Neural progenitor cell (in vitro differentiated cells): ENCODE measurements at regions not wholly inside any gene's neighbourhood (a gene's known extent, or its start where the extent isn't known, plus 50 kb on each side); places are given as distances from the start of the nearest gene placed in this dataset.
A peak's percentile ranks its signal among the peaks of the same experiment; 100 is the strongest.

Source experiments
- DNase-seq: peaks from one replicate; pipeline ENCODE4 v3.0.0-alpha.2; 2016; ENCODE audit warnings: low spot score
- H2AFZ ChIP-seq: fragments of 200-600 bp; sonication (generic); replicated peaks from 2 replicates; pipeline ENCODE4 v1.6.1; 2016; ENCODE audit warnings: antibody characterized with exemption
- H3F3A ChIP-seq: fragments of 200-600 bp; sonication (generic); 2 replicates; pipeline ENCODE4 v1.6.1; 2016; ENCODE audit warnings: antibody characterized with exemption, low read depth
- H3K27ac ChIP-seq: fragments of 200-600 bp; sonication (generic); 2 replicates; pipeline ENCODE4 v1.5.1; 2016; ENCODE audit warnings: mild to moderate bottlenecking
- H3K27me3 ChIP-seq: fragments of 200-600 bp; sonication (generic); 2 replicates; pipeline ENCODE4 v1.6.1; 2016; ENCODE audit warnings: mild to moderate bottlenecking, moderate library complexity
- H3K36me3 ChIP-seq: fragments of 200-600 bp; sonication (generic); 2 replicates; pipeline ENCODE4 v1.5.1; 2016
- H3K4me1 ChIP-seq: fragments of 200-600 bp; sonication (generic); 2 replicates; pipeline ENCODE4 v1.6.1; 2016; ENCODE audit warnings: mixed run types
- H3K4me2 ChIP-seq: fragments of 200-600 bp; sonication (generic); 2 replicates; pipeline ENCODE4 v1.6.1; 2016
- H3K4me3 ChIP-seq: fragments of 200-600 bp; sonication (generic); 2 replicates; pipeline ENCODE4 v1.5.1; 2016
- H3K79me2 ChIP-seq: fragments of 200-600 bp; sonication (generic); 2 replicates; pipeline ENCODE4 v1.6.1; 2016; ENCODE audit warnings: low read depth
- H3K9ac ChIP-seq: fragments of 200-600 bp; sonication (generic); 2 replicates; pipeline ENCODE4 v1.6.1; 2016
- H3K9me3 ChIP-seq: fragments of 200-600 bp; sonication (generic); 2 replicates; pipeline ENCODE4 v1.5.1; 2016; ENCODE audit warnings: low read depth
- H4K20me1 ChIP-seq: fragments of 200-600 bp; sonication (generic); 2 replicates; pipeline ENCODE4 v1.6.1; 2016; ENCODE audit warnings: low read depth
- H3K27ac Mint-ChIP-seq: 3 replicates; pipeline ENCODE4 v1.8.0; 2021; ENCODE audit warnings: mixed read lengths
- H3K27me3 Mint-ChIP-seq: 2 replicates; pipeline ENCODE4 v1.8.0; 2022; ENCODE audit warnings: low read depth, mild to moderate bottlenecking, inconsistent platforms, moderate library complexity, mixed read lengths; ENCODE audit not compliant: insufficient read depth
- H3K36me3 Mint-ChIP-seq: 3 replicates; pipeline ENCODE4 v1.8.0; 2021; ENCODE audit warnings: mixed read lengths
- H3K4me1 Mint-ChIP-seq: 3 replicates; pipeline ENCODE4 v1.8.0; 2021; ENCODE audit warnings: mixed read lengths
- H3K4me3 Mint-ChIP-seq: 3 replicates; pipeline ENCODE4 v1.8.0; 2021; ENCODE audit warnings: mild to moderate bottlenecking, moderate library complexity, mixed read lengths
- H3K9me3 Mint-ChIP-seq: 3 replicates; pipeline ENCODE4 v1.8.0; 2020; ENCODE audit warnings: mixed read lengths
- CTCF ChIP-seq: fragments of 200-600 bp; sonication (generic); IDR thresholded peaks from 2 replicates; pipeline ENCODE4 v1.5.1; 2017; ENCODE audit warnings: antibody characterized with exemption, mild to moderate bottlenecking
- EZH2 ChIP-seq: fragments of 200-600 bp; sonication (generic); IDR thresholded peaks from 2 replicates; pipeline ENCODE4 v1.6.1; 2017; ENCODE audit warnings: antibody characterized with exemption, mild to moderate bottlenecking, moderate library complexity
- EZH2phosphoT487 ChIP-seq: fragments of 200-600 bp; sonication (generic); IDR thresholded peaks from 2 replicates; pipeline ENCODE4 v1.6.1; 2017; ENCODE audit warnings: antibody characterized with exemption

GRCh38 chr15:96593735-96594134, 263.2 kb downstream of the NR2F2 start:
- Histone ChIP-seq H3K27ac (peak overlapping the region; percentile 19), H3K4me1 (peaks cover 58% of the 10 kb centered on the region), H3K9me3 (no peaks in the 10 kb centered on the region), H3K36me3 (no peaks in the 10 kb centered on the region), H3F3A (peaks cover 14% of the 10 kb centered on the region), H2AFZ (peak overlapping the region; percentile 78), H3K27me3 (no peaks in the 10 kb centered on the region), H3K4me3 (peak overlapping the region; percentile 34), H3K9ac (no peak overlapping the region), H3K4me2 (peak overlapping the region; percentile 76), H4K20me1 (no peaks in the 10 kb centered on the region), H3K79me2 (no peaks in the 10 kb centered on the region)
- H3K36me3 Mint-ChIP-seq, result no peaks in the 10 kb centered on the region
- no peaks in the 10 kb centered on the region for H3K9me3 Mint-ChIP-seq
- peak; percentile 70 for DNase-seq
- TF ChIP-seq CTCF (no peak), EZH2 (no peak), EZH2phosphoT487 (no peak)
- H3K4me3 Mint-ChIP-seq, result peak overlapping the region; percentile 48
- H3K27me3 Mint-ChIP-seq, result peaks cover 9% of the 10 kb centered on the region
- H3K27ac Mint-ChIP-seq, result peak overlapping the region; percentile 7
- peaks cover 16% of the 10 kb centered on the region for H3K4me1 Mint-ChIP-seq

DNA sequence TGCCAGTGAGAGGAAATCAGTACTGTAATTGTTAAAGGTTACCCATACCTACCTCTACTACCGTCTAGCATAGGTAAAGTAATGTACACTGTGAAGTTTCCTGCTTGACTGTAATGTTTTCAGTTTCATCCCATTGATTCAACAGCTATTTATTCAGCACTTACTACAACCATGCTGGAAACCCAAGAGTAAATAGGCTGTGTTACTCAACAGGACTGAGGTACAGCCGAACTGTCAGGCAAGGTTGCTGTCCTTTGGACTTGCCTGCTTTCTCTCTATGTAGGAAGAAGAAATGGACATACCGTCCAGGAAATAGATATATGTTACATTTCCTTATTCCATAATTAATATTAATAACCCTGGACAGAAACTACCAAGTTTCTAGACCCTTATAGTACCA, 265.5 kb downstream of the NR2F2 start:
- Histone ChIP-seq H3K9ac (no peak overlapping the region), H3K4me2 (no peak overlapping the region), H3K27ac (no peak overlapping the region), H3K4me1 (peaks cover 45% of the 10 kb centered on the region), H3K27me3 (no peaks in the 10 kb centered on the region), H3K9me3 (no peaks in the 10 kb centered on the region), H3F3A (peaks cover 14% of the 10 kb centered on the region), H4K20me1 (no peaks in the 10 kb centered on the region), H2AFZ (no peak overlapping the region), H3K36me3 (no peaks in the 10 kb centered on the region), H3K79me2 (no peaks in the 10 kb centered on the region), H3K4me3 (no peak overlapping the region)
- H3K4me1 Mint-ChIP-seq, result peaks cover 16% of the 10 kb centered on the region
- TF ChIP-seq EZH2phosphoT487, result no peak
- TF ChIP-seq CTCF, result no peak
- no peak for TF ChIP-seq EZH2
- DNase-seq, result no peak
- no peak overlapping the region for H3K27ac Mint-ChIP-seq
- H3K36me3 Mint-ChIP-seq, result no peaks in the 10 kb centered on the region
- peaks cover 7% of the 10 kb centered on the region for H3K27me3 Mint-ChIP-seq
- H3K9me3 Mint-ChIP-seq, result no peaks in the 10 kb centered on the region
- no peak overlapping the region for H3K4me3 Mint-ChIP-seq

DNA sequence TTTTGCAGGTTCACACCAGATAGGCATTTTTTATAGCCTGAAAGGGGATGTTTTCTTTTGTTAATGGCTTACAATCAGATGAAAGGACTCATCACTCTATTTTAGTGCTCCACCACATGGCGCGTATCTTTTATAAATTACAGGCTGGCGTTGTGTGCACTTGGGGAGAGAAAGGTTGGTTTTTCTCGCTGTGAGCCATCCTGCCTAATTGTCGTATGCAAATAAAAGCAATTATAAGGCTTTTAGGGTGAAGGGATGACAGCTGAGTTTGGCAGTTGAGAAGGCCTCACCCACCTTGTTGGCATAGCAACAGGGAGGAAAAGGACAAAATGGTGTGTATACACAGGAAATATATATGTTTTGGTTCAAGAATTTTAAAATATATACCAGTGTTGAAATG, 268.0 kb downstream of the NR2F2 start:
- Histone ChIP-seq H2AFZ (no peak overlapping the region), H3K36me3 (no peaks in the 10 kb centered on the region), H3F3A (peaks cover 14% of the 10 kb centered on the region), H3K79me2 (no peaks in the 10 kb centered on the region), H3K27ac (no peak overlapping the region), H3K9me3 (no peaks in the 10 kb centered on the region), H3K27me3 (no peaks in the 10 kb centered on the region), H3K9ac (no peak overlapping the region), H4K20me1 (no peaks in the 10 kb centered on the region), H3K4me2 (no peak overlapping the region), H3K4me3 (no peak overlapping the region), H3K4me1 (peaks cover 26% of the 10 kb centered on the region)
- no peak overlapping the region for H3K4me3 Mint-ChIP-seq
- TF ChIP-seq EZH2phosphoT487, result no peak
- no peak for TF ChIP-seq CTCF
- no peak for TF ChIP-seq EZH2
- no peaks in the 10 kb centered on the region for H3K9me3 Mint-ChIP-seq
- no peak overlapping the region for H3K27ac Mint-ChIP-seq
- peaks cover 7% of the 10 kb centered on the region for H3K27me3 Mint-ChIP-seq
- peaks cover 11% of the 10 kb centered on the region for H3K4me1 Mint-ChIP-seq
- no peak for DNase-seq
- H3K36me3 Mint-ChIP-seq, result no peaks in the 10 kb centered on the region
